Lower lobe of right lung (tissue), 2 donors: ENCODE measurements at regions not wholly inside any gene's neighbourhood (a gene's known extent, or its start where the extent isn't known, plus 50 kb on each side); places are given as distances from the start of the nearest gene placed in this dataset.

Source experiments
- ATAC-seq, 2 donors: fragments of 200-7000 bp; cut with Tn5 transposase; one replicate each; pipeline ENCODE4 v1.9.1; 2020 to 2022; ENCODE audit warnings: mild to moderate bottlenecking in 2 of 2, moderate library complexity in 2 of 2
- DNase-seq: peaks from one replicate; pipeline ENCODE4 v3.0.0-alpha.2; 2020
- H3K27ac ChIP-seq: fragments of 200-600 bp; one replicate; pipeline ENCODE4 v1.8.0; 2022
- H3K27me3 ChIP-seq: fragments of 200-600 bp; one replicate; pipeline ENCODE4 v1.8.0; 2022; ENCODE audit warnings: low read depth
- H3K36me3 ChIP-seq: fragments of 200-600 bp; one replicate; pipeline ENCODE4 v1.8.0; 2022; ENCODE audit warnings: mild to moderate bottlenecking
- H3K4me1 ChIP-seq: fragments of 200-600 bp; one replicate; pipeline ENCODE4 v1.8.0; 2022
- H3K4me3 ChIP-seq: fragments of 200-600 bp; one replicate; pipeline ENCODE4 v1.8.0; 2022; ENCODE audit warnings: mild to moderate bottlenecking
- H3K9me3 ChIP-seq: fragments of 200-600 bp; one replicate; pipeline ENCODE4 v1.8.0; 2022
- CTCF ChIP-seq: fragments of 200-600 bp; IDR thresholded peaks from one replicate; pipeline ENCODE4 v1.8.0; 2022; ENCODE audit warnings: antibody characterized with exemption, mild to moderate bottlenecking
- intact Hi-C: fragments of 100-400 bp; cut with DNase I; formaldehyde crosslinking; loops from one replicate; pipeline ENCODE4 v1.11.0; 2022
- donor health status: DM: no; HTN: yes; CAD: no; lungs with severe emphysema.

GRCh38 chr20:47883186-47883585, 97.9 kb upstream of the SULF2 start:
- Histone ChIP-seq H3K36me3 (no peaks in the 10 kb centered on the region), H3K4me3 (no peak overlapping the region), H3K9me3 (no peaks in the 10 kb centered on the region), H3K27ac (no peak overlapping the region), H3K4me1 (no peaks in the 10 kb centered on the region), H3K27me3 (peaks cover 21% of the 10 kb centered on the region)
- DNase-seq, result no peak
- intact Hi-C loops, result no loop called here
- ATAC-seq, result no peak
- TF ChIP-seq CTCF, result no peak

GRCh38 chr20:47879771-47880170, 94.5 kb upstream of the SULF2 start:
- Histone ChIP-seq H3K36me3 (no peaks in the 10 kb centered on the region), H3K4me1 (no peaks in the 10 kb centered on the region), H3K9me3 (no peaks in the 10 kb centered on the region), H3K27me3 (peaks cover 5% of the 10 kb centered on the region), H3K27ac (no peak overlapping the region), H3K4me3 (no peak overlapping the region)
- TF ChIP-seq CTCF, result no peak
- intact Hi-C loops, result no loop called here
- ATAC-seq (no peak), DNase-seq (no peak)

GRCh38 chr20:47878601-47879027, 93.3 kb upstream of the SULF2 start:
- Histone ChIP-seq H3K4me1 (no peaks in the 10 kb centered on the region), H3K9me3 (no peaks in the 10 kb centered on the region), H3K4me3 (no peak overlapping the region), H3K27me3 (peaks cover 5% of the 10 kb centered on the region), H3K36me3 (no peaks in the 10 kb centered on the region), H3K27ac (no peak overlapping the region)
- no peak for TF ChIP-seq CTCF
- intact Hi-C loops, result no loop called here
- no peak for DNase-seq
- ATAC-seq, result no peak

GRCh38 chr20:47876311-47877088, 91.2 kb upstream of the SULF2 start:
- Histone ChIP-seq H3K27me3 (peaks cover 5% of the 10 kb centered on the region), H3K4me3 (no peak overlapping the region), H3K4me1 (no peaks in the 10 kb centered on the region), H3K9me3 (no peaks in the 10 kb centered on the region), H3K36me3 (no peaks in the 10 kb centered on the region), H3K27ac (no peak overlapping the region)
- ATAC-seq (no peak), DNase-seq (no peak)
- TF ChIP-seq CTCF, result no peak
- intact Hi-C loops, result no loop called here

GRCh38 chr20:47875297-47876025, 90.2 kb upstream of the SULF2 start:
- Histone ChIP-seq H3K4me1 (no peaks in the 10 kb centered on the region), H3K4me3 (no peak overlapping the region), H3K36me3 (no peaks in the 10 kb centered on the region), H3K27me3 (peaks cover 5% of the 10 kb centered on the region), H3K9me3 (no peaks in the 10 kb centered on the region), H3K27ac (no peak overlapping the region)
- ATAC-seq (no peak), DNase-seq (no peak)
- TF ChIP-seq CTCF, result no peak
- intact Hi-C loops, result no loop called here
